NCI-H69 (cell line): ENCODE measurements at regions not wholly inside any gene's neighbourhood (a gene's known extent, or its start where the extent isn't known, plus 50 kb on each side); places are given as distances from the start of the nearest gene placed in this dataset.
"Not testable (repeated sequence)": the region's sequence is repeated elsewhere in the genome, so short reads cannot be mapped to it uniquely, and the experiment has no call there.

Source experiments
- DNase-seq: peaks from one replicate; lab custom pipeline; 2025; lab: John Stamatoyannopoulos, UW

DNA sequence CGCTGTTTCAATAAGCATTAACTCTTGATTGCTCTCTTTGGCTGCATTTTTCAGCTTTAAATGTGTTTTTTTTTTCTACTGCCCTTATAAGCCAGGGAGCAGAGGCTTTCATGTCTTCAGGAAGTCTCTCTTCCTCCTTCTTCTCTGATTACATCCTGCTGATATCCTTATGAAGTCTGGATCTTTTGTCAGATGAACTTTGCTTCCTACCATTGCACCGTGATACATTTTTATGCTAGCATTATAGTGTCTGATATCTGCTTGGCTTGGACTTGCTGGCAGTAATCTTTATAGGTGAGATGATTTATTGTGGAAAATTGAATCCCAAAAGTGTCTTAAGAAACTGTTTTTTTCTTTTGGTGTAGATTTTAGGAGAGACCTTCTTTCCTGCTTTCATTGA, 160.4 kb upstream of the CFAP20DC start:
- no peak for DNase-seq

DNA sequence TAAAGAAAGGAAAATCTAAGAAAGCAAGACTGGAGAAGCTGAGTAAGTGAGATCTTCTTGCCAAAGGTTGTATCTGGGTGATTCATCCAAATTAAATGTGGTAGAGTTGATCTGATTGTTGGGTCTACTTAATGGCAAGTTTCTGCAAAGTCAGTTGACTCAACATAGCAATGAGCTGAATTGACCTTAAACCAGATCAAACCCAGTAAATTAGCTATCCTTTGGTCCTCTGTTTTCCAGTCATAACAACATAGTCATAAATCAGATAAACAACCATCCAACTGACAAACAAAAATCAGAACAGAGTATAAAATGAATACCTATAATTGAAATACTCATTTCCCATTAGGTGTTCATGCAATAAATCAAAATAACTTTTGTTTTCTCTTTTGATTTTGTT, 142.6 kb upstream of the CFAP20DC start:
- no peak for DNase-seq

DNA sequence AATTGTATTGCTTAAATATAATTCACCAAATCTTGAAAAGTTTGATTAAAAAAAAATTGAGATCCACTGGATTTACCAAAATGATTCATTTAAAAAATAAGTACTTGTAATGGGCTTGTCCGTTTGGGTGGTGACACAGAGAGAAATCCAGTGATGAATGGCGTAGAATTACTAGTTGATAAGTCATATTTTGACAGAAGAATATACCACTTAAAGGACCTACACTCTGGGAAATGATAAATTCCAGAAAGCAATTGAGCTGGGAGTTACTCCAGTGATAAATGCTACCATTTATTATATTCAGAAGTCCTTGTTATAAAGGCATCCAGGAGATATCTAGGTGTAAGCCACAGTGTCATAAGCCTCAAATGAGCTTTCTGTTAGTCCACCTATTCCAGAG, 141.8 kb upstream of the CFAP20DC start:
- no peak for DNase-seq

DNA sequence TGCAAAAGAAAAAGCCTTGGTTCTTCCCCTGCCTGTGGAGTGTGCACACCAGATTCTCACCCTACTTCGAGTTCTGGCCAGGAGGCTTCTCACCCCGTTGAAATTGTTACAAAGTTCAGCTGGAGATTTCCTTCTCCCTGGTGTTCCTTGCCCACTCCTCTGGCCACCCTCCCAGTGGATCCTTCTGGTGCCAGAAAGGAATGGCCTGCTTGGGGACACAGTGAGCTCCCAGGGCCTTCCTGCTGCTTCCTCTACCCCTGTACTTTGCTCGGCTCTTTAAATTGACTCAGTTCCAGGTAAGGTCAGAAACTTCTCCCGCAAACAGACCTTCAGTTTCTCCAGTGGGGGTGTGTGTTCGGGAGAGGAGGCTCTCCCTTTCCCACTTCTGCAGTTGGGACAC, 140.1 kb upstream of the CFAP20DC start:
- no peak for DNase-seq

DNA sequence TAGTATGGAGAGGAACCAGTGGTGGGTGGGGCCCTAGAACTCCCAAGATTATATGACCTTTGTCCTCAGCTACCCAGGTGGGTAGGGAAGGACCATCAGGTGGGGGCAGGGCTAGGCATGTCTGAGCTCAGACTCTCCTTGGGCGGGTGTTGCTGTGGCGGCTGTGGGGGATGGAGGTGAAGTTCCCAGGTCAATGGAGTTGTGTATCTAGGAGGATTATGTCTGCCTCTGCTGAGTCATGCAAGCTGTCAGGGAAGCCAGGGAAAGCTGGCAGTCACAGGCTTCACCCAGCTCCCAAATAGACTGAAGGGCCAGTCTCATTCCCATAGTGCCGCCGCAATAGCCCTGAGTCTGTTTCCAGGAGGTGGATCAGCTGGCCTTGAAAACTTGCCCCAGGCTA, 139.7 kb upstream of the CFAP20DC start:
- DNase-seq: peak; percentile 35

DNA sequence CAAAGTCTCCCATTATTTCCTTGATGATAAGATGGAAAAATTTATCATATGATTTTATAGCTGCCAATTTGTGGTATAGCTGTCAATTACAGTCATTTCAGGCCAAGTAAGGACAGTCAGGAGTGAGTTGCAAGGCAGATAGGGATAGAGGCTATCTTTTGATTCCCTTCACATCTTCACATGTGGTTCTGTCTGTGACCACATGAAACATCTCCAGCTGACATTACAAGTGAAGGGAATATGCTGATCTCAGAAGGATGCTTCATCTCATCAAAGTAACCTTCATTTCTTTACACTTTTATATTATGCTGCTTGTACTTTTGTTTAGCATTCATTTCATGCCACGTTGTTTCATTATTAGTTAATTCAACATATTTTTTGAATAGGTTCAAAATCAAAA, 136.9 kb upstream of the CFAP20DC start:
- no peak for DNase-seq

DNA sequence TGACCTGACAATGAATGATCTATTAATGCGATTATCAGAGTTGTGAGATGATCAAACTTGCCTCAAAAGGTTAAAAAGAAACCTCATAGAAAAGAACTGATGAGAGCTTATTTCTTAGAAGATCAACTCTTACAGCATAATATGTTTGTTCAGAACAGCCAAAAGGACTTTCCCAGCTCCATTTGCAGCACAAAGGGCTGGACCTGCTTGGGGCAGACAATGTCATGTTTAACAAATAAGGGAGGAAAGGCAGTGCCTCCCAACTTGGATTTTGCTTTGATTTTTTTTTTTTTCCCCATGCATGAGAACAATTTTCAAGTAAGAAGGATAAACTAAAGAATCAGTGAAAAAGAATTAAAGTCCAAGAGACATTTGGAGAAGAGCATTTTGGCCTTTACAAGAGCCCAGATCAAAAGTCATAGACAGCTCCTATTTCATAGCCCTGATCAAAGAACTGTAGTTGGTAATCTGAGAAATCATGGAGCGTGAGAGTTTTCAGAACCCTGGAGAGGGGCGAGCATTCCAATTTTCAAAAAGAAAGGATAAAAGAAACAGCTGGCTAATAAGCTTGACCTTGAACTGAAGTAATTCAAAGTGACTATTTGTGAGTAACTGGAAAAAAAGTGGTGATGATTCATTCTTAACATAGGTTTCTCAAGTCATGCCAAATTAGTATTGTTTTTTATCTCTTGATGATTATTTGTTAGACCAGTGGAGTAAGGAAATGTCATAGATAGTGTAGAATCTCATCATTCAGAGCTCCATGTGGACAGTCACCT, 136.0 kb upstream of the CFAP20DC start:
- DNase-seq: peak; percentile 52

DNA sequence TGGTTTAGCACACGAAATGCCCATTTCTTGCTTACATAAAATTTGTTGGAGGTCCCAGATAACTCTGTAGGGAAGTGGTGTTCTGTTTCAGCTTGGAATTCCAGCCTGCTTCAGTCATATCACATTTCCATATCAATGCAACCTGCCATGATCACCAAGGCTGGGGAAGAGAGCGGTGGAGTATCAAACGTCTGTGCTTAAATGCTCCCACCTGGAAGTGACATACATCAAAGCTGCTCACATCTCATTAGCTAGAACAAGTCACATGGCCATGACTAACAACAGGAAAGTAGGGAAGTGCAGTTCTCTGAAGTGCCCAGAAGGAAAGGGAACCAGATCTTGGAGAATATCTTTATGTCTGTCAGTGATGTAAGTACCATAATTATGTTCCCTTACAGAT, 130.2 kb upstream of the CFAP20DC start:
- DNase-seq: no peak

DNA sequence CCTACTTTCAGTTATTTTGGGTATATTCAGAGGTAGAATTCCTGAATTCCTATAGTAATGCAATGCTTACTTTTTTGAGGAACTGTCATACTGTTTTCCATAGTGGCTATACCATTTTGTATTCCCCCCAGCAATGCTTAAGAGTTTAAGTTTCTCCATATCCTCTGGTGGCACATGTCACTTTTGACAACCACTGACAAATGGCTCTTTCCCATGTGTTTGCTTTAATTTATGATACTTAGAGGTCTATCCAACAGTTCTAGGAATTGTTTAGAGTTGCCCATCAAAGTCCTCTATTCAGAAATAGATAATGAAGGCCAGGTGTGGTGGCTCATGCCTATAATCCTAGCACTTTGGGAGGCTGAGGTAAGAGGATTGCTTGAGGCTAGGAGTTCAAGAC, 128.9 kb upstream of the CFAP20DC start:
- DNase-seq: no peak

DNA sequence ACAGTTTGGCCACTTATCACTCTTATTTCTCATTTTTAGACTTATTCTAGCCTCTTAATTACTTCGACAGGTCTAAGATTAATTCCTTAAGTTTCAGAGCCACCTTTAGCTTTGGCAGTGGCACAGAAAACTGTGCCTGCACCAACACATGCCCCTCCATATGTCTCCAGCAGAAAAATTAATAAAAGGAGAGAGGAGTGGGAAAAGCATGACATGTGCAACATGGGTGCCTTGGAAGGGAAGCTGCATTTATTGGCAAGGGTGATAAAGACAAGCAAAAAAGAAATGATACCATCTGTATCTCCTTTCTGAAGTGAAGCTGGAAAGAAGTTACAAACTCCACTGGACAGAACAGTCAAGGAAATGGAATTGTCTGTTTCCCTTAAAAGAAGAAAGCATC, 121.7 kb upstream of the CFAP20DC start:
- no peak for DNase-seq

DNA sequence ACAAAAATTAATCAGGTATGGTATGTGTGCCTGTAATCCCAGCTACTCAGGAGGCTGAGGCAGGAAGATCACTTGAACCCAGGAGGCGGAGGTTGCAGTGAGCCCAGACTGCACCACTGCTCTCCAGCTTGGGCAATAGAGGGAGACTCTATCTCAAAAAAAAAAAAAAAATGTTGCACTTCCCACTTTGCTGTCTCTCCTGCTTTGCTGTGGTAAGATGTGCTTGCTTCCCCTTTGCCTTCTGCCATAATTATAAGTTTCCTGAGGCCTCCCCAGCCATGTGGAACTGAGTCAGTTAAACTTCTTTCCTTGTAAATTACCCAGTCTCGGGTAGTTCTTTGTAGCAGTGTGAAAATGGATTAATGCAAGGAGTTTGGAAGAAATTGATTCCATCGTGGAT, 120.3 kb upstream of the CFAP20DC start:
- DNase-seq: not testable (repeated sequence)

DNA sequence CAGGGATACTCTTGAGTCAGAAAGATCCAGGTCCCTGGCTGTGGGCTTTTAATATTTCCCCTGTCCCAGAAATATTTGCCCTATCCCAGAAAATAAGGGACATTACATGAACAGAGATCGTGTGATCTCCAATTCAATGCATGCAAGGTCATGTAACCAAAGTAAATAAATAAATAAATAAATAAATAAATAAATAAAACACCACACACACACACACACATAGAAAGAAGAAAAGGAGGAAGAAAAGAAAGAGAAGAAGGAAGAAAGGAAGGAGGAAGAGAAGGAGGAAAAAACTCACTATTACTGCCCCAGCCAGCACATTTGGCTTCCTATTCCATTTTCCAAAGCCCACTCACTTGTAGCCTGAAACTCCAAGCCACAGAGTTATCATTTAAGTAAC, 117.9 kb upstream of the CFAP20DC start:
- no peak for DNase-seq

DNA sequence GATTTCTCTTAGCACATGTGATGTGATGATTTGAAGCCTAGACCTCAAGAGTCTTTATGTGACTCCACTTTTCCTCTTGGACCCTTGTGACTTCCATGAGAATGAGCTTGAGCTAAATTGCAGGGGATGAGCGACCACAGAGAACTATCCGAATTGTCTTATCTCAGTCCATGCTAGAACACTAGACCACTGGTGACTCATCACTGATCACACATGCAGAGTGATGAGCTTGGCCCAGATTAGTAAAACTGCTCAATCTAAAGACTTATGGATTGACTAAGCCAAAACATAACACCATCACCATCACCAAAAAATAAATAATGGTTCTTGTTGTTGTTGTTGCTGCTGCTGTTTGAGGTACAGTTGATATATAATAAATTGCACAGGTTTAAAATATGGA, 114.1 kb upstream of the CFAP20DC start:
- no peak for DNase-seq

DNA sequence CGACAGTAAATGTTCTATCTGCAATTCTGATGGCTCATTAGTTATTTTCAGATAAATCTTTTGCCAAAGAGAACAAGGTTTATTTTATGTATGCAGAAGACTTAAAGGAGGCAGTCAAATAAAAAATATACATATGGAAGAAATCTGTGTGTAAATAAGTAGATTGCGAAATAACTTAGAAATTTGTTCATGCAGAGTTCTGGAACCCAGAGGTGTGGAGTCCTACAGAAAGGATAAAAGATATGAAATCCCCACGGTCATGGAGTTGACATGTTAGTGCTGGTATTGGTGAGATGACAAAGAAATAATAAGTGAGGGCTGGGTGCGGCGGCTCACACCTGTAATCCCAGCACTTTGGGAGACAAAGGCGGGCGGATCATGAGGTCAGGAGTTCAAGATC, 111.2 kb upstream of the CFAP20DC start:
- DNase-seq: no peak

DNA sequence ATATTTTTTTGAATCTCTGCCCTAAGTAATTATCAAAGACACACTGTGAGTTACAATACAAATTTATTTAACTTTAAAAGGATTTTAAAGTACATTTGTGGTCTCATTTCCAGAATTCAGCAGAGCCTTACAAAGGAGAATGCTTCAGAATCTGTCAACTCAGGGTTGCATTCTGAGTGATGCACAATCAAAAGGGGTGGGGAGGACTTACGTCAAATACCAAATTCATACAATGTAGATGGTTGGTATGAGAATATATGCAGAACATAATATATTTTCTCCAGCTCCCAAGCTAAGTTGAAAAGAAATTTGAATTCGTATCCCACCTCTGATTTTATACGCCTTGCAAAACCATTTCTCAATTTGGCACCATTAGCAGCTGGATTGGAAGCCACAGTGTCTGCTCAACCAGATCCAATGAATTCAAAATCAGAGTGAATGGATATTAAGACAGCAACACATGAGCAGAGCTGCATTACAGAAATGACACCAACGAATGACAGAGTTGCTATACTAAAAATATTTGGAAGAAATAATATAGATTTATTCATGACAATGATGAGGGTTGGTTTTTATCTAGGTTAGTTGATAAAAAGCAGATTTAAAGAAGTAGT, 110.4 kb upstream of the CFAP20DC start:
- no peak for DNase-seq

DNA sequence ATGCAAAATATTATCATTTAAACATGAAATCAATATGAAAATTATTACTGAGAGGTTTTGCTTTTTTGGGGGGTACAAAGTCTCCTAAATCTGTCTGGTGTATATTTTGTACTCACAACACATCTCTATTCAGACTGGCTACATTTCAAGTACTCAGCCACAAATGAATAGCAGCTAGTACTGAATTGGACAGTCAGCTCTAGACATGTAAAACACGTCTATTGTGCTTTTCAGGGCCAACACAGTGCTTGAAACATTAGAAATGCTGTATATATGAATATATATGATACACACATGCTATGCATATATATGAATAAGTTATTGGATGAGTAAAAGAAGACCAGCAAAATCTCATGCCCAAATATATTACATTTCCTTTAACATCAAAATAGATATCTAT, 103.8 kb upstream of the CFAP20DC start:
- DNase-seq: no peak

DNA sequence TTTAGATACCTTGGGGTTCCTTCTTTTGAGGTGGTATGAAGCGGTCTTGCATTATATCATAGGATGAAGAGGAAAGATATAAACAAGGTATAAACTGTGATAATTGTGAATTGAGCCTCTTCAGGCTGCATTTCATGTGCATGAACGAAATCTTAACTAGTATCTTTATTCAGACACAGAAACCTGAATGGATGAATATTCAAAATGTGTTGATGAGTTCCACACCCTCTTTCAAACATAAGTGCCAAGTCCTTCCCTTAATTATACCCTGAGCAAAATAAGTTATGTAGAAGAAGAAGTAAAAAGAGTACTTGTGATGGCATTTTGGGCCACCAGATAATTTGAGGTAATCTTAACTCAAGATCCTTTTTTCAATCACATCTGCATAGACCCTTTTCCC, 103.1 kb upstream of the CFAP20DC start:
- DNase-seq: no peak

DNA sequence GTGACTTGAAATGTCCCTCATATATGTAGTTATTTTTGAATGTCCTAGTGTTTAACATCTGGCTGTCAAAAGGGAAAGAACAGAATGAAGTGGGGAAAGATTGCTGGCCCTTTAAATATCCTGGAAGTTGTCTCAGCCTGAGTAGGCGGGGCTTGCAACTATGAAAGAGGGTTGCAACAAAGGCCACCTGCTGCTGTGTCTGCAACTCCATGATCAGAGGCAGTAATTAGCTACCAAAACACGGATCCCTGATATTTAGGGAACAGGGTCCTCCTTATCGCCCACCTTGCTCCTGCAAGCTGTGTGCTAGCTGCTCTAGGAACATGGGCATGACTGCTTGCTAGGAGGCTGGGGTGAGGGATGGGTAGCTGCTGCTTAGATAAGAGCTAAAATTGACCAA, 100.2 kb upstream of the CFAP20DC start:
- DNase-seq: peak; percentile 80

DNA sequence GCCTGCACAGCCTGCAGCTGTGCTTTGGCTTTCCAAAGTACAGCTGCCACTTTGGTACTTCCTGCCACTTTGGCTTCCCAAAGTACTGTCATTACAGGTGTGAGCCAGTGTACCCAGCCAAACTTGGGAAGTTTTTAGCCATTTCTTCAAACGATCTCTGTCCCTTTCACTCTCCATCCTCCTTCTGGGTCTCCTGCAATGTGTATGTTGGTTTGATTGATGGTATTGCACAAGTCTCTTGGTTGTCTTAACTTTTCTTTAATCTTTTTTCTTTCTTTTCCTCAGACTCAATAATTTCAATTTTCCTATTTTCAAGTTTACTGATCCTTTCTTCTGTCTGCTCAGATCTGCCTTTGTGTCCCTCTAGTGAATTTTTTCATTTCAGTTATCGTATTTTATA, 99.3 kb upstream of the CFAP20DC start:
- DNase-seq: no peak

DNA sequence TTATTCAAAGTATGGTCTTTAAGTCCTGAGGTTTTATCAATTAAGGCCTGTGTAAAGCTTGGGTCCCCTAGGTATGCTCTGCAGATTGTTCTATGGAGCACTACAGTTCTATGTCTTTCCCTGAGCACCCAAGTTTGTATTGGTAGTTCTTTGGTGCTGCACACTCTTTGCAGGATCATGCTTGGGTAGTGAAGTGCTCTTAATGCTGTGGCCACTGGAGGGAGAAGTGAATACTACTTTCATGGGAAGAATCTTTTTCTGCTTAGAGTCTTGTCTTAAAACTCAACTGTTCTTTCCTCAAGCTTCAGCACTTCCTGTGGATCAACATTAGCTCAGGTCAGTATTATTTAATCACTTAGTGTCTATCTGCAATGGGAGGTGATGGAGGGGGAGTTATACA, 93.6 kb upstream of the CFAP20DC start:
- DNase-seq: peak; percentile 12

DNA sequence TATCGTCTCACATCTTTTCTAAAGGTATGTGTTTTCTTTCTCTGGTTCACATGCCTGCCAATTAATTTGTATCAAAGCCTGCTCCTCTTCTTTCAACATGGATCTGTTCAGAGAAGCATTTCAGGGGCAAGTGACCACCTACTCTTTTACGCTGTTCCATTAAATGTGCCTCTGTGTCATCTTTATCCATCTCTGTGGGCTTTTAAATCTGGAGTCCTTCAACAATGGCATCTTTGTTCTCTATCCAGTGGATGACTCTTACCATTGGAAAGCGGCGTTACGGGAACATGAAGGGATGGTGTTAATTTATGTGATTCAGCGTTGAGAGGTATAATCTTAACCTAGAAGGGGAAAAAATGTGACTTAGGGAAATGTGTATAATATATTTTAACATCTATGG, 92.7 kb upstream of the CFAP20DC start:
- DNase-seq: no peak

DNA sequence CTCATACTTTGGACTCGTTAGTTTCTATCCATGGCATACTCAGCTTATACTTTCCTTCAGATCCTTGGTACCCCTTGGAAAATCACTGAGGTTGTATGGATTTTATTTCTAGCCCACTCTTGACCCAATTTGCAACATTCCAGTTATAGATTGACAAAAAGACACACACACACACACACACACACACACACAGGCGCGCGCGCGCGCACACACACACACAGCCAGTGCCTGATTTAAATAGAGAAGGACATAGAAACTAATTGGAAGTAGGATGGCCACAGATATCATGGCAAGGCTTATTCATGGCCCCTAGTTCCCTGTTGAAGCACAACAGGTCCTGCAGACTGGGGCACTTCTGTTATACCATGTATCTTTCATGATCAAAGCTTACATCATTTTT, 89.1 kb upstream of the CFAP20DC start:
- DNase-seq: no peak

DNA sequence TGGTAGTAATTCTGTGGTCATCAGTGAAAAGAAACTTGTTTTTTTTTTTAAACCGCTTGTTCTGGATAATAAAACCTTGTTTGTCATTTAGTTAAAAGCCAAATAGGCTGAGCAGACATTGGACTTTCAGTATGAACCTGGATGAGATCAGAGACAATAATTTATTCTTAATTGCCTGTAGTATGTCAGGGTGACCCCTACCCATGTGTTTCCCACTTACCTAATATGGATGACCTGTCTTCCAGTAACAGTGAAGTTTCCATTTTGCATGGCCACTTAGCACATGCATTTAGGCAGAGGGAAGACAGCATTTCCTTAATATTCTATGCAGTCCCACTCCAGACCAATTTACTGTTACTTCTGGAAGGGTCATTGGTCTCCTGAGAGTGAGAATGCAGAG, 87.6 kb upstream of the CFAP20DC start:
- DNase-seq: no peak

DNA sequence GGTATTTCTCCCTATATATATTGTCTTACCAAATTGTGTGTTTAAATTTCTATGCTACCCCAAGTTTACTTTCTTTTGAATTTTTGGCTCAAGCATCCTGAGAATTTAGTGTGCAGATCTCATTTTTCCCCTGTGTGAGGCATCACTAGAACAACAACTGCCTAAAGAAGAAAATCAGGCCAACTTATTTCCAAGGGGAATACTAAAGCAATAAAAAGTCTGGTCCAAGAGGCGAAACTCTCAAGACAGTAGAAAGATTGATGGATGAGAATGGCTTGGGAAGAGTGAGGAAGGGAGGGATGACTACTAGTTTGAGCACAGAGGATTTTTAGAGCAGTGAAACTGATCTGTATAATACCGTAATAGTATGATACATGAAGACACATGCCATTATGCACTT, 86.3 kb upstream of the CFAP20DC start:
- DNase-seq: no peak
